HEK293 (cell line): ENCODE measurements at regions not wholly inside any gene's neighbourhood (a gene's known extent, or its start where the extent isn't known, plus 50 kb on each side); places are given as distances from the start of the nearest gene placed in this dataset.

Experiments used
- ATF2 ChIP-seq: fragments of 450-650 bp; formaldehyde crosslinking; IDR thresholded peaks from 2 replicates; pipeline ENCODE4 v1.5.1; 2016; ENCODE audit warnings: missing biosample characterization, missing genetic modification characterization, low read depth
- BCL11A ChIP-seq: fragments of 450-650 bp; formaldehyde crosslinking; IDR thresholded peaks from 2 replicates; pipeline ENCODE4 v1.5.1; 2016; ENCODE audit warnings: low read depth, missing biosample characterization, missing genetic modification characterization
- BCL6B ChIP-seq: fragments of 450-650 bp; formaldehyde crosslinking; IDR thresholded peaks from 2 replicates; pipeline ENCODE4 v1.5.1; 2017; ENCODE audit warnings: missing biosample characterization, missing genetic modification characterization
- CTCF ChIP-seq: fragments of 450-650 bp; formaldehyde crosslinking; IDR thresholded peaks from 2 replicates; pipeline ENCODE4 v1.5.1; 2016; ENCODE audit warnings: missing biosample characterization, missing genetic modification characterization
- ELK4 ChIP-seq: IDR thresholded peaks from 2 replicates; pipeline ENCODE4 v1.6.1; 2011; ENCODE audit warnings: mild to moderate bottlenecking, low read depth, low read length, borderline replicate concordance
- YY1 ChIP-seq: fragments of 450-650 bp; formaldehyde crosslinking; IDR thresholded peaks from 2 replicates; pipeline ENCODE4 v1.5.1; 2018; ENCODE audit warnings: missing biosample characterization, missing genetic modification characterization
- ZNF155 ChIP-seq: fragments of 450-650 bp; formaldehyde crosslinking; IDR thresholded peaks from 2 replicates; pipeline ENCODE4 v1.5.1; 2016; ENCODE audit warnings: missing biosample characterization, missing genetic modification characterization
- ZNF175 ChIP-seq: fragments of 450-650 bp; formaldehyde crosslinking; IDR thresholded peaks from 2 replicates; pipeline ENCODE4 v1.5.1; 2016; ENCODE audit warnings: missing biosample characterization, missing genetic modification characterization
- ZNF239 ChIP-seq: fragments of 450-650 bp; formaldehyde crosslinking; IDR thresholded peaks from 2 replicates; pipeline ENCODE4 v1.5.1; 2016; ENCODE audit warnings: missing biosample characterization, missing genetic modification characterization
- ZNF391 ChIP-seq: fragments of 450-650 bp; formaldehyde crosslinking; IDR thresholded peaks from 2 replicates; pipeline ENCODE4 v1.5.1; 2016; ENCODE audit warnings: low read depth, missing biosample characterization, missing genetic modification characterization, borderline replicate concordance
- ZNF473 ChIP-seq: fragments of 450-650 bp; formaldehyde crosslinking; IDR thresholded peaks from 2 replicates; pipeline ENCODE4 v1.5.1; 2017; ENCODE audit warnings: missing biosample characterization, missing genetic modification characterization
- ZNF549 ChIP-seq: fragments of 450-650 bp; IDR thresholded peaks from 2 replicates; pipeline ENCODE4 v1.5.1; 2018; ENCODE audit warnings: missing biosample characterization, missing genetic modification characterization, mild to moderate bottlenecking, inconsistent platforms, moderate library complexity
- ZNF792 ChIP-seq: fragments of 450-650 bp; formaldehyde crosslinking; IDR thresholded peaks from 2 replicates; pipeline ENCODE4 v1.5.1; 2016; ENCODE audit warnings: missing biosample characterization, missing genetic modification characterization

GRCh38 chr18:22539051-22539765 lies 121.5 kb upstream of the CTAGE1 start:
- TF ChIP-seq ZNF473 (tag by site-specific recombination) (no peak), YY1 (no peak), CTCF (tag by site-specific recombination) (no peak), ZNF239 (tag by site-specific recombination) (no peak), ATF2 (tag by site-specific recombination) (no peak), ZNF549 (tag by site-specific recombination) (no peak), ZNF391 (no peak), ZNF155 (tag by site-specific recombination) (no peak), BCL11A (tag by site-specific recombination) (no peak), ZNF175 (tag by site-specific recombination) (no peak), BCL6B (tag by site-specific recombination) (no peak), ELK4 (no peak), ZNF792 (no peak)
